ENCODE measurements at regions not wholly inside any gene's neighbourhood (a gene's known extent, or its start where the extent isn't known, plus 50 kb on each side); places are given as distances from the start of the nearest gene placed in this dataset.

GRCh38 chr2:133667968-133668367, 99.7 kb upstream of the NCKAP5 start:
- no peak for DNase-seq

GRCh38 chr2:133668547-133668946, 100.3 kb upstream of the NCKAP5 start:
- DNase-seq, result no peak

- no peak for DNase-seq
Observed at GRCh38 chr2:133673305-133673905, 105.1 kb upstream of the NCKAP5 start.

GRCh38 chr2:133674066-133674432, 105.8 kb upstream of the NCKAP5 start:
- no peak for DNase-seq

- peak; percentile 52 for DNase-seq
Observed at GRCh38 chr2:133674433-133675331, 106.4 kb upstream of the NCKAP5 start.

GRCh38 chr2:133676392-133677130, 108.3 kb upstream of the NCKAP5 start:
- no peak for DNase-seq

- no peak for DNase-seq
Observed at GRCh38 chr2:133680343-133681049, 112.2 kb upstream of the NCKAP5 start.

- no peak for DNase-seq
Observed at GRCh38 chr2:133682347-133682746, 114.1 kb upstream of the NCKAP5 start.

- no peak for DNase-seq
Observed at GRCh38 chr2:133682906-133683305, 114.6 kb upstream of the NCKAP5 start.

GRCh38 chr2:133685636-133686215, 117.5 kb upstream of the NCKAP5 start:
- DNase-seq, result no peak

GRCh38 chr2:133690780-133691179, 122.5 kb upstream of the NCKAP5 start:
- DNase-seq, result no peak

- no peak for DNase-seq
Observed at GRCh38 chr2:133691336-133691735, 123.1 kb upstream of the NCKAP5 start.

- DNase-seq, result no peak
Observed at GRCh38 chr2:133705287-133705686, 137.0 kb upstream of the NCKAP5 start.

- no peak for DNase-seq
Observed at GRCh38 chr2:133710613-133711012, 142.3 kb upstream of the NCKAP5 start.

- no peak for DNase-seq
Observed at GRCh38 chr2:133711201-133711600, 142.9 kb upstream of the NCKAP5 start.

GRCh38 chr2:133711806-133712205, 143.5 kb upstream of the NCKAP5 start:
- DNase-seq, result no peak

GRCh38 chr2:133712369-133712768, 144.1 kb upstream of the NCKAP5 start:
- DNase-seq, result no peak

- DNase-seq, result no peak
Observed at GRCh38 chr2:133713049-133713580, 144.9 kb upstream of the NCKAP5 start.

- no peak for DNase-seq
Observed at GRCh38 chr2:133716166-133716565, 147.9 kb upstream of the NCKAP5 start.

GRCh38 chr2:133717497-133717896, 149.2 kb upstream of the NCKAP5 start:
- DNase-seq, result no peak

- no peak for DNase-seq
Observed at GRCh38 chr2:133718688-133719201, 150.5 kb upstream of the NCKAP5 start.

GRCh38 chr2:133720429-133720828, 152.2 kb upstream of the NCKAP5 start:
- DNase-seq, result no peak

All from NCI-H2081 treated with DMSO at 0.1 percent for 48 hours (cell line).